Activated naive CD4-positive, alpha-beta T cell treated with anti-CD3 and anti-CD28 coated beads for 36 hours (primary cell): ENCODE measurements at regions not wholly inside any gene's neighbourhood (a gene's known extent, or its start where the extent isn't known, plus 50 kb on each side); places are given as distances from the start of the nearest gene placed in this dataset.

Experiments used
- CTCF ChIA-PET: fragments of 350-600 bp; sonication (Branson Sonifier 250); formaldehyde crosslinking; loops from one replicate; lab custom pipeline; 2021; ENCODE audit warnings: antibody characterized with exemption; lab: Charles Lee
- DNase-seq: peaks from one replicate; pipeline ENCODE4 v3.0.0-alpha.2; 2020
- H3K27ac Mint-ChIP-seq: one replicate; pipeline ENCODE4 v1.8.0; 2021; ENCODE audit warnings: mild to moderate bottlenecking, mixed read lengths
- H3K27me3 Mint-ChIP-seq: one replicate; pipeline ENCODE4 v1.8.0; 2021; ENCODE audit warnings: low read depth, mixed read lengths
- H3K36me3 Mint-ChIP-seq: one replicate; pipeline ENCODE4 v1.8.0; 2021; ENCODE audit warnings: low read depth, mixed read lengths
- H3K4me1 Mint-ChIP-seq: one replicate; pipeline ENCODE4 v1.8.0; 2021; ENCODE audit warnings: low read depth, mixed read lengths
- H3K4me3 Mint-ChIP-seq: one replicate; pipeline ENCODE4 v1.8.0; 2021; ENCODE audit warnings: mild to moderate bottlenecking, moderate library complexity, mixed read lengths
- H3K9me3 Mint-ChIP-seq: one replicate; pipeline ENCODE4 v1.8.0; 2021; ENCODE audit warnings: mixed read lengths
- intact Hi-C: fragments of 100-400 bp; cut with micrococcal nuclease; formaldehyde crosslinking; loops from one replicate; pipeline ENCODE4 v1.15.1; 2023

GRCh38 chr11:115760461-115761320 is 256.5 kb upstream of the CADM1 start:
- H3K27ac Mint-ChIP-seq = no peak overlapping the region
- H3K27me3 Mint-ChIP-seq = peaks cover 33% of the 10 kb centered on the region
- CTCF ChIA-PET = no interaction called here
- intact Hi-C loops = no loop called here
- H3K4me1 Mint-ChIP-seq = peaks cover 3% of the 10 kb centered on the region
- peaks cover 2% of the 10 kb centered on the region for H3K36me3 Mint-ChIP-seq
- no peaks in the 10 kb centered on the region for H3K9me3 Mint-ChIP-seq
- no peak for DNase-seq
- H3K4me3 Mint-ChIP-seq = no peak overlapping the region

- Mint-ChIP-seq H3K27me3 (peaks cover 33% of the 10 kb centered on the region), H3K27ac (no peak overlapping the region), H3K4me1 (peaks cover 3% of the 10 kb centered on the region), H3K4me3 (no peak overlapping the region), H3K9me3 (no peaks in the 10 kb centered on the region), H3K36me3 (peaks cover 2% of the 10 kb centered on the region)
- no peak for DNase-seq
- CTCF ChIA-PET = no interaction called here
- intact Hi-C loops = no loop called here
Observed at GRCh38 chr11:115759622-115760460, 255.6 kb upstream of the CADM1 start.

GRCh38 chr11:115758011-115758410 is 253.8 kb upstream of the CADM1 start:
- intact Hi-C loops = no loop called here
- DNase-seq = no peak
- Mint-ChIP-seq H3K4me1 (peaks cover 3% of the 10 kb centered on the region), H3K27ac (no peak overlapping the region), H3K27me3 (peaks cover 33% of the 10 kb centered on the region), H3K9me3 (no peaks in the 10 kb centered on the region), H3K4me3 (no peak overlapping the region), H3K36me3 (peaks cover 2% of the 10 kb centered on the region)
- CTCF ChIA-PET = no interaction called here

- intact Hi-C loops = no loop called here
- no peak overlapping the region for H3K27ac Mint-ChIP-seq
- H3K36me3 Mint-ChIP-seq = no peaks in the 10 kb centered on the region
- CTCF ChIA-PET = interaction anchor here (0.6 kb wide), 1 partner anchor 246 kb away, joined by 4 read pairs; no protein-coding TSS in a partner anchor
- peaks cover 9% of the 10 kb centered on the region for H3K27me3 Mint-ChIP-seq
- no peak for DNase-seq
- no peaks in the 10 kb centered on the region for H3K9me3 Mint-ChIP-seq
- no peak overlapping the region for H3K4me3 Mint-ChIP-seq
- H3K4me1 Mint-ChIP-seq = no peaks in the 10 kb centered on the region
Observed at GRCh38 chr11:115751243-115752015, 247.2 kb upstream of the CADM1 start.

GRCh38 chr11:115745610-115746512 is 241.6 kb upstream of the CADM1 start:
- Mint-ChIP-seq H3K4me1 (no peaks in the 10 kb centered on the region), H3K9me3 (peaks cover 2% of the 10 kb centered on the region), H3K36me3 (no peaks in the 10 kb centered on the region), H3K27ac (no peak overlapping the region), H3K27me3 (peaks cover 12% of the 10 kb centered on the region), H3K4me3 (no peak overlapping the region)
- DNase-seq = no peak
- intact Hi-C loops = no loop called here
- CTCF ChIA-PET = no interaction called here

- peaks cover 12% of the 10 kb centered on the region for H3K27me3 Mint-ChIP-seq
- CTCF ChIA-PET = no interaction called here
- intact Hi-C loops = no loop called here
- no peak for DNase-seq
- no peak overlapping the region for H3K27ac Mint-ChIP-seq
- no peaks in the 10 kb centered on the region for H3K36me3 Mint-ChIP-seq
- H3K4me3 Mint-ChIP-seq = no peak overlapping the region
- H3K9me3 Mint-ChIP-seq = peaks cover 2% of the 10 kb centered on the region
- H3K4me1 Mint-ChIP-seq = no peaks in the 10 kb centered on the region
Observed at GRCh38 chr11:115745066-115745465, 240.9 kb upstream of the CADM1 start.

- no peak overlapping the region for H3K27ac Mint-ChIP-seq
- H3K27me3 Mint-ChIP-seq = peaks cover 6% of the 10 kb centered on the region
- no peak for DNase-seq
- no peaks in the 10 kb centered on the region for H3K36me3 Mint-ChIP-seq
- no peak overlapping the region for H3K4me3 Mint-ChIP-seq
- H3K9me3 Mint-ChIP-seq = peaks cover 2% of the 10 kb centered on the region
- intact Hi-C loops = no loop called here
- CTCF ChIA-PET = no interaction called here
- no peaks in the 10 kb centered on the region for H3K4me1 Mint-ChIP-seq
Observed at GRCh38 chr11:115743719-115744118, 239.5 kb upstream of the CADM1 start.

- H3K36me3 Mint-ChIP-seq = no peaks in the 10 kb centered on the region
- intact Hi-C loops = no loop called here
- CTCF ChIA-PET = no interaction called here
- H3K27me3 Mint-ChIP-seq = peaks cover 3% of the 10 kb centered on the region
- H3K4me1 Mint-ChIP-seq = no peaks in the 10 kb centered on the region
- H3K4me3 Mint-ChIP-seq = no peak overlapping the region
- no peak overlapping the region for H3K27ac Mint-ChIP-seq
- no peak for DNase-seq
- peaks cover 2% of the 10 kb centered on the region for H3K9me3 Mint-ChIP-seq
Observed at GRCh38 chr11:115741376-115742107, 237.3 kb upstream of the CADM1 start.

- Mint-ChIP-seq H3K27ac (no peak overlapping the region), H3K4me3 (no peak overlapping the region)
- intact Hi-C loops = no loop called here
Observed at GRCh38 chr11:115740324-115740723, 236.1 kb upstream of the CADM1 start.

GRCh38 chr11:115739878-115740277 is 235.7 kb upstream of the CADM1 start:
- Mint-ChIP-seq H3K27ac (no peak overlapping the region), H3K36me3 (no peaks in the 10 kb centered on the region), H3K27me3 (peaks cover 3% of the 10 kb centered on the region), H3K9me3 (no peaks in the 10 kb centered on the region), H3K4me1 (no peaks in the 10 kb centered on the region), H3K4me3 (no peak overlapping the region)
- DNase-seq = no peak
- CTCF ChIA-PET = no interaction called here
- intact Hi-C loops = no loop called here

More at GRCh38 chr11:115740324-115740723, 236.1 kb upstream of the CADM1 start:
- H3K9me3 Mint-ChIP-seq = peaks cover 2% of the 10 kb centered on the region
- DNase-seq = no peak
- CTCF ChIA-PET = no interaction called here
- peaks cover 3% of the 10 kb centered on the region for H3K27me3 Mint-ChIP-seq
- no peaks in the 10 kb centered on the region for H3K4me1 Mint-ChIP-seq
- H3K36me3 Mint-ChIP-seq = no peaks in the 10 kb centered on the region

- intact Hi-C loops = no loop called here
- Mint-ChIP-seq H3K4me3 (no peak overlapping the region), H3K4me1 (no peaks in the 10 kb centered on the region), H3K27ac (no peak overlapping the region), H3K27me3 (peaks cover 3% of the 10 kb centered on the region), H3K36me3 (no peaks in the 10 kb centered on the region), H3K9me3 (no peaks in the 10 kb centered on the region)
- DNase-seq = no peak
- CTCF ChIA-PET = interaction anchor here (0.6 kb wide), 1 partner anchor 32 kb away, joined by 8 read pairs; no protein-coding TSS in a partner anchor
Observed at GRCh38 chr11:115739146-115739545, 234.9 kb upstream of the CADM1 start.
